Neuronal stem cell (in vitro differentiated cells): ENCODE measurements at regions not wholly inside any gene's neighbourhood (a gene's known extent, or its start where the extent isn't known, plus 50 kb on each side); places are given as distances from the start of the nearest gene placed in this dataset.

Experiments used
- DNase-seq: peaks from one replicate; pipeline ENCODE4 v3.0.0-alpha.2; 2013; ENCODE audit warnings: low spot score
- H2AFZ ChIP-seq: one replicate; pipeline ENCODE4 v1.6.1; 2013; ENCODE audit warnings: mild to moderate bottlenecking, low read length, inconsistent platforms
- H2AK5ac ChIP-seq: 2 replicates; pipeline ENCODE4 v1.6.1; 2013; ENCODE audit warnings: low read depth, mild to moderate bottlenecking, inconsistent platforms, low read length, moderate library complexity, mixed read lengths
- H2BK120ac ChIP-seq: 2 replicates; pipeline ENCODE4 v1.6.1; 2013; ENCODE audit warnings: low read depth, mild to moderate bottlenecking, inconsistent platforms, low read length, moderate library complexity, mixed read lengths
- H2BK12ac ChIP-seq: one replicate; pipeline ENCODE4 v1.6.1; 2013; ENCODE audit warnings: low read length, inconsistent platforms
- H2BK15ac ChIP-seq: 2 replicates; pipeline ENCODE4 v1.6.1; 2013; ENCODE audit warnings: mild to moderate bottlenecking, low read length, inconsistent platforms, mixed read lengths
- H2BK5ac ChIP-seq: one replicate; pipeline ENCODE4 v1.6.1; 2013; ENCODE audit warnings: inconsistent platforms, mild to moderate bottlenecking, low read length, moderate library complexity
- H3K14ac ChIP-seq: one replicate; pipeline ENCODE4 v1.6.1; 2013; ENCODE audit warnings: low read length, inconsistent platforms
- H3K18ac ChIP-seq: 2 replicates; pipeline ENCODE4 v1.6.1; 2013; ENCODE audit warnings: low read length, inconsistent platforms
- H3K23ac ChIP-seq: 2 replicates; pipeline ENCODE4 v1.6.1; 2013; ENCODE audit warnings: low read depth, mild to moderate bottlenecking, mixed read lengths, low read length, inconsistent platforms; ENCODE audit not compliant: poor library complexity
- H3K27ac ChIP-seq: replicated peaks from 3 replicates; pipeline ENCODE4 v1.5.1; 2013; ENCODE audit warnings: low read length, inconsistent platforms
- H3K27me3 ChIP-seq, 3 experiments: 2 replicates each; pipeline ENCODE4 v1.6.1; 2013; ENCODE audit warnings: low read length in 3 of 3, mild to moderate bottlenecking in 2 of 3, inconsistent platforms in 1 of 3, low read depth in 1 of 3, mixed read lengths in 1 of 3, moderate library complexity in 1 of 3; ENCODE audit not compliant: control insufficient read depth in 3 of 3, insufficient read depth in 3 of 3
- H3K36me3 ChIP-seq, 2 donors: replicated peaks in 1 of 2; 2 replicates each; pipeline ENCODE4 v1.6.1; 2013; ENCODE audit warnings: low read length in 2 of 2; ENCODE audit not compliant: control insufficient read depth in 2 of 2, insufficient read depth in 2 of 2
- H3K4ac ChIP-seq: 2 replicates; pipeline ENCODE4 v1.6.1; 2013; ENCODE audit warnings: inconsistent platforms, mild to moderate bottlenecking, low read length, moderate library complexity
- H3K4me1 ChIP-seq, 2 donors: 1 replicate in 1 of 2; 2 replicates in 1 of 2; pipeline ENCODE4 v1.6.1; 2013; ENCODE audit warnings: low read length in 2 of 2, low read depth in 1 of 2; ENCODE audit not compliant: control insufficient read depth in 2 of 2, insufficient read depth in 1 of 2
- H3K4me2 ChIP-seq: one replicate; pipeline ENCODE4 v1.6.1; 2013; ENCODE audit warnings: mild to moderate bottlenecking, low read length, inconsistent platforms; ENCODE audit not compliant: insufficient read depth, poor library complexity, severe bottlenecking
- H3K4me3 ChIP-seq, 2 donors: 2 replicates each; pipeline ENCODE4 v1.5.1; 2013; ENCODE audit warnings: low read length in 2 of 2, mild to moderate bottlenecking in 2 of 2, inconsistent platforms in 1 of 2, moderate library complexity in 1 of 2
- H3K79me1 ChIP-seq: one replicate; pipeline ENCODE4 v1.6.1; 2013; ENCODE audit warnings: low read depth, mild to moderate bottlenecking, inconsistent platforms, low read length, moderate library complexity
- H3K9ac ChIP-seq: one replicate; pipeline ENCODE4 v1.6.1; 2013; ENCODE audit warnings: mild to moderate bottlenecking, low read depth, low read length, inconsistent platforms; ENCODE audit not compliant: poor library complexity
- H3K9me3 ChIP-seq, 2 donors: replicated peaks in 1 of 2; 2 replicates each; pipeline versions ENCODE3 to v1.6.1; 2013; ENCODE audit warnings: low read length in 2 of 2, mild to moderate bottlenecking in 2 of 2, inconsistent platforms in 1 of 2, low read depth in 1 of 2, mixed read lengths in 1 of 2, moderate library complexity in 1 of 2; ENCODE audit not compliant: control insufficient read depth in 2 of 2, insufficient read depth in 1 of 2
- H4K8ac ChIP-seq: one replicate; pipeline ENCODE4 v1.6.1; 2013; ENCODE audit warnings: low read depth, mild to moderate bottlenecking, inconsistent platforms, low read length, moderate library complexity
- H4K91ac ChIP-seq: one replicate; pipeline ENCODE4 v1.6.1; 2013; ENCODE audit warnings: low read length, low read depth, mild to moderate bottlenecking, inconsistent platforms; ENCODE audit not compliant: poor library complexity
- WGBS, 2 donors: extraction: QIAGEN DNeasy Blood & Tissue Kit; methylation state at CpG; one replicate each; pipeline ENCODE4 v1.1.7; 2013; ENCODE audit warnings: missing lambda C conversion rate in 2 of 2, mixed read lengths in 1 of 2; ENCODE audit not compliant: insufficient read length in 2 of 2, insufficient replicate concordance in 1 of 2; ENCODE audit errors: extremely low coverage in 2 of 2; 5-methylcytosine and 5-hydroxymethylcytosine counted together

DNA sequence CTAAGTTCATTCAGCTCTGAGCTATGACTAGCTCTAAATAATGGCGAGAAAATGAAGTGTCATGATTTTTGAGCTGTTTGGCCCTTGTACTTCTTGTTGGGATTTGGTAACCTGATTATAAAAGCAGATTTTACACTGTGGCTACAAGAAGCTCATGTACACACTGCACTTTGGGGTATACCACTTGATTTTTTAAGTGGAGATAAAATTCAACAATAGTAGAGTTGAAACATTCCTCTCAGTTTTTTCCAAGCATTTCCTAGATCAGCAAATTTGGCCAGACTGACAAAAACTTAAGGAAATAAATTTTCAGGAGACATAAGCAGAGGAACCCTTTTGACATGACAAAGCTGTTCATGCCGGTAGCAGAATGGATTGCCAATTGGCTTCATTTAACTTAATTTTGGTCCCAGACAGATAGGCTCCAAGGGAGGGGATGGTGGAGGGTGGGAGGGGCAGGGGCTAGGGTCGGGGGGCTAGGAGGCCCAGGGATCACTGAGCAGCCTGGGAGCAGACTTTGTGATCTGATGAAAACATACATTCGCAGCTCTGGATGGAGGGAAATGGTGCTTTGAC, 575.9 kb downstream of the METTL15 start:
- no peak overlapping the region for H3K18ac ChIP-seq
- H3K4me3 ChIP-seq: no peak overlapping the region
- H2AFZ ChIP-seq: no peak overlapping the region
- no peaks in the 10 kb centered on the region for H3K36me3 ChIP-seq
- no peak overlapping the region for H2BK15ac ChIP-seq
- no peak overlapping the region for H3K4ac ChIP-seq
- no peak overlapping the region for H2BK12ac ChIP-seq
- no peak overlapping the region for H3K27ac ChIP-seq
- H4K8ac ChIP-seq: no peak overlapping the region
- H3K9me3 ChIP-seq: no peaks in the 10 kb centered on the region
- H3K79me1 ChIP-seq: no peaks in the 10 kb centered on the region
- H3K4me2 ChIP-seq: no peak overlapping the region
- no peaks in the 10 kb centered on the region for H3K4me1 ChIP-seq
- no peak overlapping the region for H2BK5ac ChIP-seq
- no peaks in the 10 kb centered on the region for H3K27me3 ChIP-seq
- H3K14ac ChIP-seq: no peak overlapping the region
- H3K9ac ChIP-seq: no peak overlapping the region
- H3K23ac ChIP-seq: no peak overlapping the region
- no peak overlapping the region for H2AK5ac ChIP-seq
- H4K91ac ChIP-seq: no peak overlapping the region
- WGBS, 2 donors: no CpG with 5 or more reads among the region's 4 CpGs
- no peak overlapping the region for H2BK120ac ChIP-seq
- no peak for DNase-seq

DNA sequence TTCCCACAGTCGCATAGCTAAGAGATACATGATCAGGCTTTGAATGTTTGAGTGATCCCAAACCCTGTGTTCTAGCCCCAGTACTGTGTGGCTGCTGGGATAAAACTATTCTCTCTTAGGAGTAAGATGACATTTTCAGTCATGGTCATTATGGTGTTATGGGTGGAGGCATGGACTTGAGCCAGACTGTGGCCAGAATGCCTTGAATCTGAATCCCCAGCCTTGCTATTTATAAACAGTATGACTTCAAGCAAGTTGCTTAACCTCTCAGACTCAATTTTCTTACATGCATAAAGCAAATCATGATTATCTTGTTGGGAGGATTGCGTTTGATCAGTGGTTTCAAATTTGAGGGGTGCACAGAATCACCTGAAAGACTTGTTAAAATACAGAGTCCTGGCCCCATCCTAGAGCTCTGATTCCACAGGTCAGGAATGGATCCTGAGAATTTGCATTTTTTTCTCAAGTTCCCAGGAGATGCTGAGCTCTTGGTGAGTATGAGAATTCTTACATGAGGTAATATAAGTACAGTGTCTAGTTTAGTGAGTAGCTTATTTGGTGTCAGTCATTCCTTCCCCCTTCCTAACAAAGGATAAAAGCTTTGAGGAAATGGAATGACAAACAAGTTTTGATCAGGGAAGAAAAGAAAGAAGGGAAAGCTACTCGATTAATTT, 571.7 kb downstream of the METTL15 start:
- Histone ChIP-seq H3K14ac (no peak overlapping the region), H4K8ac (no peak overlapping the region), H3K23ac (no peak overlapping the region), H3K18ac (no peak overlapping the region), H2BK5ac (no peak overlapping the region), H3K9me3 (no peaks in the 10 kb centered on the region), H2BK120ac (no peak overlapping the region), H3K4me1 (no peaks in the 10 kb centered on the region), H2AK5ac (no peak overlapping the region), H3K79me1 (no peaks in the 10 kb centered on the region), H2BK12ac (no peak overlapping the region), H3K36me3 (no peaks in the 10 kb centered on the region), H4K91ac (no peak overlapping the region), H2AFZ (no peak overlapping the region), H3K4me3 (no peak overlapping the region), H3K4ac (no peak overlapping the region), H3K27ac (no peak overlapping the region), H3K4me2 (no peak overlapping the region), H2BK15ac (no peak overlapping the region), H3K9ac (no peak overlapping the region), H3K27me3 (no peaks in the 10 kb centered on the region)
- WGBS, 2 donors: no CpG with 5 or more reads among the region's 3 CpGs
- DNase-seq: no peak

DNA sequence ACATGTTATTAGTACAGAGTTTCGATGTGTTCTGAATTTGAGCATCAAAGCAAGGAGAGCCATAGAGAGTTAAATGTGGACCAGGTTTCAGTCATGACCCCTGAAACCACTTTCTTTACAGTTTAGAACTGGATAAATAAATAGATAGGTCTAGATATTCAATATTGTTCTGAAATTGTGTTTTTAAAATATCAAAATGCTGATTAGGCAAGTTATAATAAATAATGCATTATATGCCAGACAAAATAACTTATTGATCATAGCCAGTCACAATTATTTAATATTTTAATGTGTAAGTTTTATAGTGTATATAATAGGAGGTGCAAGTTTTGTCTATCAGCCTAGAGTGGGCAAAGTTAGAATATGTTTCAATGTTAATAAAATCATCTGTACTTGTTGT, 569.5 kb downstream of the METTL15 start:
- no CpG with 5 or more reads among the region's 1 CpG for WGBS, 2 donors
- no peak overlapping the region for H3K18ac ChIP-seq
- H3K23ac ChIP-seq: no peak overlapping the region
- H2AK5ac ChIP-seq: no peak overlapping the region
- no peaks in the 10 kb centered on the region for H3K27me3 ChIP-seq
- no peak overlapping the region for H4K91ac ChIP-seq
- no peaks in the 10 kb centered on the region for H3K79me1 ChIP-seq
- H2BK5ac ChIP-seq: no peak overlapping the region
- no peak overlapping the region for H3K14ac ChIP-seq
- no peak overlapping the region for H3K9ac ChIP-seq
- H3K4ac ChIP-seq: no peak overlapping the region
- no peak overlapping the region for H2AFZ ChIP-seq
- no peak overlapping the region for H2BK12ac ChIP-seq
- H3K4me2 ChIP-seq: no peak overlapping the region
- H3K4me3 ChIP-seq: no peak overlapping the region
- no peak overlapping the region for H3K27ac ChIP-seq
- no peak overlapping the region for H2BK15ac ChIP-seq
- H3K36me3 ChIP-seq: no peaks in the 10 kb centered on the region
- no peaks in the 10 kb centered on the region for H3K9me3 ChIP-seq
- H2BK120ac ChIP-seq: no peak overlapping the region
- DNase-seq: no peak
- no peaks in the 10 kb centered on the region for H3K4me1 ChIP-seq
- H4K8ac ChIP-seq: no peak overlapping the region

DNA sequence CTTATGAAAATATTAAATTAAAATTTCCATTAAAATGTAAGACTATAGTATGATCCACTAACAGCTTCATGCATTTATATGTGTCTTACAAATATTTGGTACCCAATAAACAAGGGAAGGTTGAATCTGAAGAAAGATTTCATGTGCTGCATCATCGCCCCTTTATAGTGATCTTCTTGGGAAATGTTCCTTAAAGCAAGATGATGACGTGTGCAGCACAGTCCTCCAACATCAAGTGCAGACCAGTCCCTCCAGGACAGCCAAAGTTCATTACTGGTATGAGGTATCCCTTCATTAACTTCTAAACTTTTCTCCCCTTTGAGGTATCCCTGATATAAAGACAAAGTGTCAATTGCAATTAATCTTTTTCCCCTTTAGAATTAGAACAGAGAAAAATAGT, 567.0 kb downstream of the METTL15 start:
- WGBS, 2 donors: no CpG with 5 or more reads among the region's 2 CpGs
- H3K4me2 ChIP-seq: no peak overlapping the region
- H3K9me3 ChIP-seq: no peaks in the 10 kb centered on the region
- no peak overlapping the region for H4K8ac ChIP-seq
- no peak overlapping the region for H3K14ac ChIP-seq
- no peak overlapping the region for H3K27ac ChIP-seq
- no peak overlapping the region for H2AFZ ChIP-seq
- H3K4me3 ChIP-seq: no peak overlapping the region
- H4K91ac ChIP-seq: no peak overlapping the region
- no peak overlapping the region for H2BK5ac ChIP-seq
- H3K9ac ChIP-seq: no peak overlapping the region
- no peak for DNase-seq
- H3K4me1 ChIP-seq: no peaks in the 10 kb centered on the region
- H2BK120ac ChIP-seq: no peak overlapping the region
- H2BK12ac ChIP-seq: no peak overlapping the region
- H3K18ac ChIP-seq: no peak overlapping the region
- H3K23ac ChIP-seq: no peak overlapping the region
- no peak overlapping the region for H2AK5ac ChIP-seq
- no peak overlapping the region for H3K4ac ChIP-seq
- no peaks in the 10 kb centered on the region for H3K36me3 ChIP-seq
- no peaks in the 10 kb centered on the region for H3K27me3 ChIP-seq
- H2BK15ac ChIP-seq: no peak overlapping the region
- no peaks in the 10 kb centered on the region for H3K79me1 ChIP-seq
